KMS-11 (cell line): ENCODE measurements at regions not wholly inside any gene's neighbourhood (a gene's known extent, or its start where the extent isn't known, plus 50 kb on each side); places are given as distances from the start of the nearest gene placed in this dataset.

Experiments
- H2AFZ ChIP-seq: fragments of 200-600 bp; sonication (generic); 2 replicates; pipeline ENCODE4 v1.6.1; 2016; ENCODE audit warnings: antibody characterized with exemption, mixed run types, low read depth
- H3K27ac ChIP-seq: fragments of 200-600 bp; sonication (generic); 2 replicates; pipeline ENCODE4 v1.6.1; 2016; ENCODE audit warnings: mild to moderate bottlenecking, mixed run types
- H3K27me3 ChIP-seq: fragments of 200-600 bp; sonication (generic); 2 replicates; pipeline ENCODE4 v1.6.1; 2017; ENCODE audit warnings: mild to moderate bottlenecking, low read depth, mixed run types, moderate library complexity; ENCODE audit not compliant: insufficient read depth
- H3K36me3 ChIP-seq: fragments of 200-600 bp; sonication (generic); 2 replicates; pipeline ENCODE4 v1.6.1; 2017; ENCODE audit warnings: mild to moderate bottlenecking, mixed run types; ENCODE audit not compliant: insufficient read depth
- H3K4me1 ChIP-seq: fragments of 200-600 bp; sonication (generic); 2 replicates; pipeline ENCODE4 v1.6.1; 2016; ENCODE audit warnings: mild to moderate bottlenecking, low read depth, mixed run types; ENCODE audit not compliant: poor library complexity, severe bottlenecking
- H3K4me2 ChIP-seq: fragments of 200-600 bp; sonication (generic); 2 replicates; pipeline ENCODE4 v1.7.0; 2016; ENCODE audit warnings: mild to moderate bottlenecking, mixed run types
- H3K4me3 ChIP-seq: fragments of 200-600 bp; sonication (generic); IDR thresholded peaks from 2 replicates; pipeline ENCODE4 v1.6.1; 2017; ENCODE audit warnings: low read depth, low read length, mixed read lengths; ENCODE audit not compliant: insufficient read depth
- H3K79me2 ChIP-seq: fragments of 200-600 bp; sonication (generic); 2 replicates; pipeline ENCODE4 v1.6.1; 2016; ENCODE audit warnings: low read depth, mixed run types; ENCODE audit not compliant: insufficient read depth
- H3K9ac ChIP-seq: fragments of 200-600 bp; sonication (generic); 2 replicates; pipeline ENCODE4 v1.6.1; 2016; ENCODE audit warnings: mild to moderate bottlenecking, mixed run types
- H4K20me1 ChIP-seq: fragments of 200-600 bp; sonication (generic); 2 replicates; pipeline ENCODE4 v1.6.1; 2016; ENCODE audit warnings: mild to moderate bottlenecking, mixed run types; ENCODE audit not compliant: insufficient read depth
- TF ChIP-seq, protein P1 (sequence below): fragments of 200-600 bp; sonication (generic); conservative IDR thresholded peaks from 2 replicates; pipeline ENCODE4 v1.6.1; 2017; ENCODE audit warnings: low read depth, mild to moderate bottlenecking, antibody characterized with exemption, low read length, moderate library complexity, mixed read lengths

- no peaks in the 10 kb centered on the region for H4K20me1 ChIP-seq
- H3K4me1 ChIP-seq, result no peaks in the 10 kb centered on the region
- no peak overlapping the region for H3K4me3 ChIP-seq
- H3K4me2 ChIP-seq, result no peak overlapping the region
- H2AFZ ChIP-seq, result no peak overlapping the region
- H3K27ac ChIP-seq, result no peak overlapping the region
- no peaks in the 10 kb centered on the region for H3K36me3 ChIP-seq
- TF ChIP-seq, protein P1, sequence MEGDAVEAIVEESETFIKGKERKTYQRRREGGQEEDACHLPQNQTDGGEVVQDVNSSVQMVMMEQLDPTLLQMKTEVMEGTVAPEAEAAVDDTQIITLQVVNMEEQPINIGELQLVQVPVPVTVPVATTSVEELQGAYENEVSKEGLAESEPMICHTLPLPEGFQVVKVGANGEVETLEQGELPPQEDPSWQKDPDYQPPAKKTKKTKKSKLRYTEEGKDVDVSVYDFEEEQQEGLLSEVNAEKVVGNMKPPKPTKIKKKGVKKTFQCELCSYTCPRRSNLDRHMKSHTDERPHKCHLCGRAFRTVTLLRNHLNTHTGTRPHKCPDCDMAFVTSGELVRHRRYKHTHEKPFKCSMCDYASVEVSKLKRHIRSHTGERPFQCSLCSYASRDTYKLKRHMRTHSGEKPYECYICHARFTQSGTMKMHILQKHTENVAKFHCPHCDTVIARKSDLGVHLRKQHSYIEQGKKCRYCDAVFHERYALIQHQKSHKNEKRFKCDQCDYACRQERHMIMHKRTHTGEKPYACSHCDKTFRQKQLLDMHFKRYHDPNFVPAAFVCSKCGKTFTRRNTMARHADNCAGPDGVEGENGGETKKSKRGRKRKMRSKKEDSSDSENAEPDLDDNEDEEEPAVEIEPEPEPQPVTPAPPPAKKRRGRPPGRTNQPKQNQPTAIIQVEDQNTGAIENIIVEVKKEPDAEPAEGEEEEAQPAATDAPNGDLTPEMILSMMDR, result no peak
- H3K79me2 ChIP-seq, result no peaks in the 10 kb centered on the region
- H3K27me3 ChIP-seq, result no peaks in the 10 kb centered on the region
- no peak overlapping the region for H3K9ac ChIP-seq
Observed at GRCh38 chr3:96449803-96450202, 364.6 kb upstream of the EPHA6 start.

GRCh38 chr3:96450699-96451098 is 363.7 kb upstream of the EPHA6 start:
- Histone ChIP-seq H3K36me3 (no peaks in the 10 kb centered on the region), H3K4me1 (no peaks in the 10 kb centered on the region), H3K4me3 (no peak overlapping the region), H2AFZ (no peak overlapping the region), H3K4me2 (no peak overlapping the region), H3K27ac (no peak overlapping the region), H4K20me1 (no peaks in the 10 kb centered on the region), H3K79me2 (no peaks in the 10 kb centered on the region), H3K9ac (no peak overlapping the region), H3K27me3 (no peaks in the 10 kb centered on the region)
- TF ChIP-seq, protein P1, result no peak

DNA sequence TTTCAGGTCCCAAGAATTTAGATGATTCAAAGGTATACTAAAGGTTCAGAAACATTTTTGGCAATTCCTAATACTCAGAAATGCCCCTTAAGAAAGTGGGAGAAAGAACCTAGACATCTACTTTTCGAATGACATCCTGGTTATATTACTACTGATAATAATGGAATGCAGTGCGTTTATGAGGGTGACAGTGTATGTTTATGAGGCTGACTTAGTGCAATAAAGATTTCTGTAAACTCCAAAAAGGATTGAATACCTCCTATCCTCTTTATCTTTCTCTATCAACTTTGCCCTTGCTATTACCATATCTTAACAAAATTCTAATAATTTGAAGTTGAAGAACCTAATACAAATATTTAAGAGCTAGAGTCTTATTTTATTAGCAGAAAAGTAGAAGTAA is 348.9 kb upstream of the EPHA6 start:
- TF ChIP-seq, protein P1, result no peak
- H3K27me3 ChIP-seq, result no peaks in the 10 kb centered on the region
- H3K4me3 ChIP-seq, result no peak overlapping the region
- peaks cover 12% of the 10 kb centered on the region for H3K4me1 ChIP-seq
- H3K27ac ChIP-seq, result no peak overlapping the region
- H2AFZ ChIP-seq, result no peak overlapping the region
- no peaks in the 10 kb centered on the region for H4K20me1 ChIP-seq
- H3K36me3 ChIP-seq, result no peaks in the 10 kb centered on the region
- no peak overlapping the region for H3K9ac ChIP-seq
- H3K4me2 ChIP-seq, result no peak overlapping the region
- no peaks in the 10 kb centered on the region for H3K79me2 ChIP-seq

GRCh38 chr3:96466441-96466840 is 348.0 kb upstream of the EPHA6 start:
- no peak overlapping the region for H3K4me3 ChIP-seq
- TF ChIP-seq, protein P1, result no peak
- no peaks in the 10 kb centered on the region for H3K27me3 ChIP-seq
- no peaks in the 10 kb centered on the region for H3K36me3 ChIP-seq
- no peaks in the 10 kb centered on the region for H3K79me2 ChIP-seq
- H3K4me1 ChIP-seq, result peaks cover 12% of the 10 kb centered on the region
- no peak overlapping the region for H3K9ac ChIP-seq
- H3K27ac ChIP-seq, result no peak overlapping the region
- H2AFZ ChIP-seq, result peak overlapping the region; percentile 28; the same call in 1 of the 2 replicates
- H3K4me2 ChIP-seq, result 0 out of 2 replicates have a peak overlapping the region, but pooled peaks have one; percentile 0
- H4K20me1 ChIP-seq, result no peaks in the 10 kb centered on the region
